ENCODE measurements at regions not wholly inside any gene's neighbourhood (a gene's known extent, or its start where the extent isn't known, plus 50 kb on each side); places are given as distances from the start of the nearest gene placed in this dataset.

DNA sequence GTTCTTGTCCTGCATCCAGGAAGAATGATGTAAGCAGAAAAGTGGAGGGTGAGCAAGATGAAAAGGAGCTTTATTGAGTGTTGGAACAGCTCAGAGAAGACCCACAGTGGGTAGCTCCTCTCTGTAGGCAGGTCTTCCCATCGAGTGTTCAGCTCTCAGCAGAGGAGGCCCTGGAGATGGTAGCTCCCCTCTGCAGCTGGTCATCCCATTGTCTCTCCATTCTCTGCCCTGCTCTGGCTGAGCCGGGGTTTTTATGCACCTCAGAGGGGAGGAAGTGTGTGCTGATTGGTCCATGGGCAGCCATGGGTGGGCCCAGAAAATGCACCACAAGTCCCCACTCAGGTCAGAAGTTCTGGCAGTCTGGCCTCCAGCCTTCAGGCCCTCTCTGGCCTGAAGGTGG, 713.7 kb downstream of the MATN1 start:
- DNase-seq (ENCODE audit: low read depth): no peak
- TF ChIP-seq, protein P1, sequence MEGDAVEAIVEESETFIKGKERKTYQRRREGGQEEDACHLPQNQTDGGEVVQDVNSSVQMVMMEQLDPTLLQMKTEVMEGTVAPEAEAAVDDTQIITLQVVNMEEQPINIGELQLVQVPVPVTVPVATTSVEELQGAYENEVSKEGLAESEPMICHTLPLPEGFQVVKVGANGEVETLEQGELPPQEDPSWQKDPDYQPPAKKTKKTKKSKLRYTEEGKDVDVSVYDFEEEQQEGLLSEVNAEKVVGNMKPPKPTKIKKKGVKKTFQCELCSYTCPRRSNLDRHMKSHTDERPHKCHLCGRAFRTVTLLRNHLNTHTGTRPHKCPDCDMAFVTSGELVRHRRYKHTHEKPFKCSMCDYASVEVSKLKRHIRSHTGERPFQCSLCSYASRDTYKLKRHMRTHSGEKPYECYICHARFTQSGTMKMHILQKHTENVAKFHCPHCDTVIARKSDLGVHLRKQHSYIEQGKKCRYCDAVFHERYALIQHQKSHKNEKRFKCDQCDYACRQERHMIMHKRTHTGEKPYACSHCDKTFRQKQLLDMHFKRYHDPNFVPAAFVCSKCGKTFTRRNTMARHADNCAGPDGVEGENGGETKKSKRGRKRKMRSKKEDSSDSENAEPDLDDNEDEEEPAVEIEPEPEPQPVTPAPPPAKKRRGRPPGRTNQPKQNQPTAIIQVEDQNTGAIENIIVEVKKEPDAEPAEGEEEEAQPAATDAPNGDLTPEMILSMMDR (IDR thresholded peaks at IDR 0.05; ENCODE audit: low read length, missing control alignments): no peak
- no peak overlapping the region for H3K4me3 ChIP-seq (replicated peaks; ENCODE audit: low read depth, low read length)

GRCh38 chr1:30008998-30009657, 714.3 kb downstream of the MATN1 start:
- DNase-seq (ENCODE audit: low read depth): no peak
- no peak overlapping the region for H3K4me3 ChIP-seq (replicated peaks; ENCODE audit: low read depth, low read length)
- TF ChIP-seq, protein P1 (IDR thresholded peaks at IDR 0.05; ENCODE audit: low read length, missing control alignments): no peak

DNA sequence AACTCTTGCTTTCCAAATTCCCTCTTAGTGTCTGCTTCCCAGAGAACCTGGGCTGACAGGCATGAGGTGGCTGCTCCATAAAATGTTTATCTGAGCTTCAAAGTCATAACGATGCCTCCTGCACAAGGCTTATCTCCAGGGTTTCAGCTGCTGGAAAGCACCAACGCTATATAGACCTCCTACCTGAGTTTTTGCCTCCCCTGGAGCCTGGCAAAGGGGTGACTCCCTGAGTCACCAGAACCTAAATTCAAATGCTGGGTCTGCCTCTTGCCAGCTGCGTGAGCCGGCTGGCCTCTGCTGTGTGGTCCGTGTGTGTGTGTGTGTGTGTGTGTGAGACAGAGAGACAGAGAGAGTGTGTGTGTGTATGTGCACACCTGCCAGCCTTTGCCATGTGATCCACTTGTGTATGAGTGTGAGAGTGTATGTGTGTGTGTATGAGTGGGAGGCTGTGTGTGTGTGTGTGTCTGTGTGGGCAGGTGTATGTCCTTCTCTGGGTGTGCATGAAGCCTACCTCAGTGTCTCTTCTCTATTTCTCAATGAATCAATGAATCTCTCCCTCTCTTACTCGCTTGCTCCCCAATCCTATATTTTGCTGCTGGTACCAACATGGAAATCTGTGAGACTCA, 714.9 kb downstream of the MATN1 start:
- no peak for DNase-seq (ENCODE audit: low read depth)
- TF ChIP-seq, protein P1 (IDR thresholded peaks at IDR 0.05; ENCODE audit: low read length, missing control alignments): no peak
- no peak overlapping the region for H3K4me3 ChIP-seq (replicated peaks; ENCODE audit: low read depth, low read length)

DNA sequence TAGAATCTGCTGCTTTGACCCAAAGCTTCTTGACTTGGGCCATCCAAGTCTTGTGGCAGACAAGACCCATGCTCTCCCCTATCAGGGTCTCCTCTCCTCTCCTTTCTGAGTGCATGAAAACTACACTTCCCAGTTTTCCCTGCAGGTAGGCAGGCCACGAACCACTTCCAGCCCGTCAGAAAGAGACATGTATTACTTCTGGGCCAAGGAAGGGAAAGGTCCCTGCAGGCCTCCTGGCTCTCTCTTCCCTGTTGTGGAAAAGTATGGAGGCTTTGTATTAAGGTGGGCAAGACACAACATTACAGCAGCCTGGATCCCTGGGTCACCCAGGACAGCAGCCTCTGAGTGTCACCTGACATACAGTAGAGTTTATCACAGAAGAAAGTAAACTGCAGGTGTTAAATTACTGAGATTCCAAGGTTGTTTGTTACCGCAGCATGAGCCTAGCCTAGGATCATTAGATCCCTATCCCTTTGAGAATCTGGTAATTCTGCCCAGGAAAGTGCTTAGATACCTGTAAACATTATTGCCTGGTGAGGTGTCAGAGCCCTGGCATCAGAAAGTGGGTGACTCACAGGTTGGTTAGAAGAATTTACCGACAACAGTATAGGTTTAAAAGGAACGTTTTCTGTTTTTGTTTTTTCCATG, 717.3 kb downstream of the MATN1 start:
- TF ChIP-seq, protein P1 (IDR thresholded peaks at IDR 0.05; ENCODE audit: low read length, missing control alignments): no peak
- no peak overlapping the region for H3K4me3 ChIP-seq (replicated peaks; ENCODE audit: low read depth, low read length)
- DNase-seq (ENCODE audit: low read depth): no peak

GRCh38 chr1:30001732-30002039, 721.7 kb downstream of the MATN1 start:
- TF ChIP-seq, protein P1 (IDR thresholded peaks at IDR 0.05; ENCODE audit: low read length, missing control alignments): no peak
- H3K4me3 ChIP-seq (replicated peaks; ENCODE audit: low read depth, low read length): no peak overlapping the region
- DNase-seq (ENCODE audit: low read depth): no peak

- TF ChIP-seq, protein P1 (IDR thresholded peaks at IDR 0.05; ENCODE audit: low read length, missing control alignments): no peak
- H3K4me3 ChIP-seq (replicated peaks; ENCODE audit: low read depth, low read length): no peak overlapping the region
- no peak for DNase-seq (ENCODE audit: low read depth)
These were observed 722.2 kb downstream of the MATN1 start for GRCh38 chr1:30001011-30001731.

All from fibroblast of pulmonary artery (primary cell).